G401.6 (cell line): ENCODE measurements at regions not wholly inside any gene's neighbourhood (a gene's known extent, or its start where the extent isn't known, plus 50 kb on each side); places are given as distances from the start of the nearest gene placed in this dataset.

Experiments
- FAIRE-seq: peaks from 2 replicates; lab custom pipeline; 2012; peaks lifted over from hg19 to GRCh38; lab: Jason Lieb, UNC

- FAIRE-seq = no peak
Observed at GRCh38 chr1:30638086-30638485, 85.3 kb downstream of the MATN1 start.

DNA sequence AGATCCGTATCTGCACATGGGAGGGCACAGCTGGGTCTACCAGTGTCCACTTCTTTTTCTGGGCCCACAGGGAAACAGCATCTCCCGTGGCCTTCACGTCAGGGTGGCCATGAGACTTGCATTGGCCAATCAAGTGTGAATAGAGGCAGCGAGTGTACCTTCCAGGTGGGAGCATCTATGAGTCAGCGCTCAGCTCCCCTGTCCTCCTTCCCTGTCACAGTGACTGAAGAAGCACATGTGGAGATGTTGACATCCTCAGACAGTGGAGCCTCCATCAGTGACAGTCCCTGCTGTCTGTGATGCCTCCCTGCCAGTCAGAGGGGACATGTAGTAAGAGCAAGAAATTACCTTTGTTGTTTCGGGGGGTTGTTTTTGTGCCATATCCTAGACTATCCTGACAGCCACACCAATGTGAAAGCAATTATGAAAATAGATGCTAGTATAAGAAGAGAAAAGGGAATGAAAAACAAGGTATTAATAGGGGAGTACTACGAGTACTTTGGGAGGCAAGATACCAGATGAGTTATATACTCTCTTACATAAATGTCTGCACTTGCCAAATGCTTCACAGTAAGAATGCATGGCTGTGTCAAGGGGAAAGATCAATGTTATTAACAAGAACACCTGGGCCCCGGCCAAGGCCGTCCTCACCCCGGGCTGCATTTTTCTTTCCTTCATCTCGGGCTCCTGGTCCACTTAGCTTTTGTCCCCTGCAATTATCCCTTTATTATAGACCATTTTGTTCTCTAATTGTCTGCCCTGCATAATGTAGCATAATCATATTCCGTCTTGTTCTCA lies 86.0 kb downstream of the MATN1 start:
- no peak for FAIRE-seq

DNA sequence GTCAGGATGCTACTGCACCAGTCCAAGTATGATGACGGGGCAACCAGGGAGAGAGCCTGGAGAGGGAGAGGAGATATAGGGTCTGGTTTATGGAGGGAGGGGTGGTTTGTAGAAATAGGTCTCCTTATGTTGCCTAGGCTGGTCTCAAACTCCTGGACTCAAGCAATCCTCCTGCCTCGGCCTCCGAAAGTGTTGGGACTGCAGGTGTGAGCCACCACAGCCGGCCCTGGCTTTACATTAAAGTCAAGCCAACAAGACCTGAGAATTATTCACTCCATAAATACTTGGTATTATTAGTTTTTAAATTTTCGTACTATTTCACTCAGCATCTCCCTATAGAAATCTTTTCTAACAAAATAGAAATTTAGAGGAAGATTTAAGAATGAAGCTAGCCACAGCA lies 86.8 kb downstream of the MATN1 start:
- no peak for FAIRE-seq

GRCh38 chr1:30635391-30635975 lies 87.9 kb downstream of the MATN1 start:
- FAIRE-seq = no peak

GRCh38 chr1:30634507-30634906 lies 88.9 kb downstream of the MATN1 start:
- no peak for FAIRE-seq

- no peak for FAIRE-seq
Observed at GRCh38 chr1:30633294-30633693, 90.1 kb downstream of the MATN1 start.

- FAIRE-seq = no peak
Observed at GRCh38 chr1:30632481-30632880, 90.9 kb downstream of the MATN1 start.

GRCh38 chr1:30631700-30632099 lies 91.7 kb downstream of the MATN1 start:
- no peak for FAIRE-seq

- no peak for FAIRE-seq
Observed at GRCh38 chr1:30629501-30629900, 93.9 kb downstream of the MATN1 start.

GRCh38 chr1:30627994-30628393 lies 95.4 kb downstream of the MATN1 start:
- no peak for FAIRE-seq

DNA sequence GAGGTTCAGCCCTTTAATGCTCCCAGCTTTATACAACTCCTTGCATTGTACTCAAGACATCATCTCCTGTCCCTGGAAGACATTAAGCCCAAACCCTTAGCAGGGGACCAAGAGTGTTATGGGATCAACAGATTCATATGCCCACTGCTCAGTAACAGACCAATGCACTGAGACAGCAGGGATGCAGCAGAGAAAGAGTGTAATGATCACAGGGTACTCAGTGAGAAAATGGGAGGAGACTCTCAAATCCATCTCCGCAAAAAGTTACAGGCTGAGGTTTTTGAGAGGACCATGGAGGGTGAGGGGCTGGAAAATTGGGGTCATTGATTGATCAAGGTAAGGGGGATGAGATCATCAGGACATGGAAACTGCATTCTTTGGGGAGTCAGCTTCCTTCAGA lies 96.2 kb downstream of the MATN1 start:
- FAIRE-seq = no peak

GRCh38 chr1:30623431-30623830 lies 100.0 kb downstream of the MATN1 start:
- FAIRE-seq = no peak

DNA sequence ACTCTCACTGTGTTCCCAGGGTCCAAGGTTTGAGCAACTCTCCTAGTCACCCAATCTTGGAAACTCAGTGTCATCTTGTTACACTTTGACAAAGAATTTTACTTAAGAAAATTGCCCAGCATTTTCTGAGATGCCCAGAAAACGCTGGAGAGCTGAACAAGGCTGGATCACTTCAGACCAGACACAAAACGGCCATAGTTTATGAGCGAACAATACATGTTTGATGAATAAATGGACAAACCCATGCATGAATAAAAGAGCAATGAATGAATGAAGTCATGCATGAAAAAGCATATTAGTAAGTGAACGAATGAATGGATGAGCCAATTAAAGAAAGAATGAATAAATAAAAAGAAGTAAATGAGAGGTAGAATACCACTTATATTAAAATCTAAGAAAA lies 103.8 kb downstream of the MATN1 start:
- no peak for FAIRE-seq

- FAIRE-seq = no peak
Observed at GRCh38 chr1:30618335-30618747, 105.0 kb downstream of the MATN1 start.

GRCh38 chr1:30616759-30617158 lies 106.6 kb downstream of the MATN1 start:
- FAIRE-seq = no peak

- no peak for FAIRE-seq
Observed at GRCh38 chr1:30615816-30616590, 107.4 kb downstream of the MATN1 start.

- FAIRE-seq = no peak
Observed at GRCh38 chr1:30615076-30615795, 108.1 kb downstream of the MATN1 start.

- FAIRE-seq = no peak
Observed at GRCh38 chr1:30613188-30613587, 110.2 kb downstream of the MATN1 start.

- no peak for FAIRE-seq
Observed at GRCh38 chr1:30612536-30613065, 110.8 kb downstream of the MATN1 start.

DNA sequence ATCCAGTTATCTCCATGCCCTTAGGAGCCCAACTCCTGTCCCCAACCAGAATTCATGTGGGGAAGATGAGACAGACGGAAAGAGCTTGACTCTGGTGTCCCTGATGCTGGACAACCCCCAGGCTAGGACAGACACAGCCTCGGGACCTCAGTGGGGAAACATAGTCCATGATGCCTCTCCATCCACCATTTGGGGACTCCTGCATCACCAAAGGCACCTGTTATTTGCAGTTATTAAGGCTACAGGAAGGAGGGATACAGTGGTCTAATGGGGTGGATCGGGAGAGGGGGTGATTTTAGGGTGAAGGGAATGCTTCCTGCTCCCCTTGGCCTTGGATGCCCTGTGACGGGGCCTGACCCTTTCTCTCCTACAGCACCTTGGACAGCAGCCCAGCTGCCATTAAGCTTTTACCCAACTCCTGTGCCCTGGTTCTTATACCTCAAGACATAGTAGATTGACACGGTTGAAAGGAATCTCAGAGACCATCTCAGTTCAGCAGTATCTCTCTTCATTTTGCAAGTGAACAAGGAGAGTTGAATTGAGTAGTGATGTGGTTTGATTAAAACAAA lies 111.6 kb downstream of the MATN1 start:
- no peak for FAIRE-seq

DNA sequence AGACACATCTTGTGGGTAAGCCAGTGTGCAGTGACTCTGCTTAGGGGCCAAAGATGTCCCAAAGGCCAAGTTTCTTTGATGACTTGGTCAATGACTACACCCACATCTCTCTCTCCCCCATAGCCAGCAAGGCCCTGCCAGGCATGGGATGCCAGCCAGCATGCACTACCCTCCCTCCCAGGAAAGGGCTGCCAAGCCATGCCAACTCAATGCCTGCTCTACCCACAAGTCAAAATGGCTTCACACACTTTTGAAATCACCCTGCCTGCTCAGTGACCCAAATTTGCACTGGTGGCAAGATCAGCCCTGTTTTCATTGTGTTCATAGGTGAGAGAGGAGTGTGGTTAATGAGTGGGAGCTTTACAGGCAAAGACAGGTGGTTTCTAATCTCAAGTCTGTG lies 112.5 kb downstream of the MATN1 start:
- FAIRE-seq = no peak

DNA sequence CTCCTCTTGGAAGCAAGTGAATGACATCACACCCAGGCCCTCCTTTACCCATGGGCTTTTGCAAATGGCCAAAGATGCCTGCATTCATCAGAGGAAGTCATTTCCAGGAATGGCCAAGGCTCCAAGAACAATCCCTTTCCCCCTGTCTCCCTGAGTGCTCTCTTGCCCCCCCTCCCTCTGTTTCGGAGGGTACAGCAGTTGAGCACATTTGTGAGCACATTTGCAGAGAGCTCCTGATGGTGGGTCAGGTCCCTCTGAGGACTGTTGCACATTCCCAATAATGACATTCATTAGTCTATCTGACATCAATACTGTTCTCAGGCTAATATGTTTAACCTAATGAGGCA lies 113.4 kb downstream of the MATN1 start:
- FAIRE-seq = no peak
